Esophagus (tissue), 2 donors: ENCODE measurements at regions not wholly inside any gene's neighbourhood (a gene's known extent, or its start where the extent isn't known, plus 50 kb on each side); places are given as distances from the start of the nearest gene placed in this dataset.
"Not testable (repeated sequence)": the region's sequence is repeated elsewhere in the genome, so short reads cannot be mapped to it uniquely, and the experiment has no call there.

Source experiments
- H3K27ac ChIP-seq, 2 donors: one replicate each; pipeline ENCODE4 v1.5.1; 2013; ENCODE audit warnings: low read depth in 2 of 2, mild to moderate bottlenecking in 2 of 2, inconsistent platforms in 1 of 2, low read length in 1 of 2, moderate library complexity in 1 of 2
- H3K27me3 ChIP-seq, 2 donors: one replicate each; pipeline ENCODE4 v1.6.1; 2013; ENCODE audit warnings: low read length in 2 of 2, control low read depth in 1 of 2, mild to moderate bottlenecking in 1 of 2; ENCODE audit not compliant: insufficient read depth in 2 of 2, control insufficient read depth in 1 of 2
- H3K36me3 ChIP-seq, 2 donors: one replicate each; pipeline ENCODE4 v1.6.1; 2013; ENCODE audit warnings: low read length in 1 of 2; ENCODE audit not compliant: control insufficient read depth in 2 of 2, insufficient read depth in 2 of 2
- H3K4me1 ChIP-seq, 2 donors: one replicate each; pipeline ENCODE4 v1.6.1; 2013; ENCODE audit warnings: low read length in 1 of 2; ENCODE audit not compliant: control insufficient read depth in 2 of 2, insufficient read depth in 2 of 2
- H3K4me3 ChIP-seq, 2 donors: one replicate each; pipeline ENCODE4 v1.5.1; 2013; ENCODE audit warnings: low read length in 2 of 2, mild to moderate bottlenecking in 2 of 2, low read depth in 1 of 2, moderate library complexity in 1 of 2
- H3K9me3 ChIP-seq, 2 donors: one replicate each; pipeline ENCODE4 v1.6.1; 2013; ENCODE audit warnings: mild to moderate bottlenecking in 2 of 2, low read depth in 1 of 2, low read length in 1 of 2, moderate library complexity in 1 of 2; ENCODE audit not compliant: control insufficient read depth in 2 of 2, insufficient read depth in 1 of 2
- WGBS, 2 donors: extraction: QIAGEN DNeasy Blood & Tissue Kit; methylation state at CpG; one replicate each; pipeline ENCODE4 v1.1.7; 2013; 5-methylcytosine and 5-hydroxymethylcytosine counted together
- donor health status: healthy with polysubstance abuse.
- donor health status: Bipolar disorder and iron deficiency.

DNA sequence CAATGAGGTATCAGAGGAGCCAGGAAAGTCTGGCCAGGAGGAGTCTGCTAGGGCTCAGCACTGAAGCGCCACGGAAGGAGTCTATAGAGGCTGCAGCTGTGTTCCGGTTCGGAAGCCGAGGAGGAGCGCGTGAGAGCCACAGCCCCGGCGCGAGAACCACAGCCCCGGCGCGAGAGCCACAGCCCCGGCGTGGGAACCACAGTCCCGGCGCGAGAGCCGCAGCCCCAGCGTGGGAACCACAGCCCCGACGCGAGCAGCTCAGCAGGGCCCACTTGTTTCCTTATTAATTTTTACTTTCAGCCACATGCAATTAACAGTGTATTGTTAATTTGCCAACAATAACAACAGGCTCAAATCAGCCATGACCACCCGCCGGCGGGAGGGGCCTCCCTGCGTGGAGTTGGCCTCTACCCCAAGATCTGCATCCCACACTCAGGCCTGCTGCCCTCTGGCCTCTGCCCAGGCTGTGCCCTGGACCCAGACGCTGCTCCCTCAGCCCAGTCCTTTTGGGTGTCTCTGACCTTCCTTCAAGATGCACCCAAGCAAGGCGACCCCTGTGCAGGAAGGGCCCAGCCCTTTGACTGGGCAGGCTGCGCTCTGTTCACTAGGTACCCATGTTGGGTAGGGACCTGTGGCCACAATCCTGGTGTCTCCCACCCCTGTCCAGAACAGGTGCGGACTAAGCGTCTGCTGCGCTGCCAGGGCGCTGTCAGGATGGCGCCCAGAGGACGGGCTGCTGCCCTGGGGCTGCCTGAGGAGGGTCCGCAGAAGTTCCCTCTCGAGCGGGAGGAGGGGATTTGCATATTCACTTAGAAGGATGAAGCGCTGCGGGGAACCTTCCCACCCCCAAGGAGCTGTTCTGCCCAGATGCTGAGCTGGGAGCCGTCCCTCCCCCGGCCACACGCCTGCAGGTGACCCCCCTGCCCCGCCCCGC, 113.8 kb downstream of the ADRA2C start:
- WGBS, 2 donors = 6 to 9% methylated on average over 43 to 46 of the region's 46 CpGs
- peaks cover 0 to 4% of the 10 kb centered on the region in 2 donors for H3K27me3 ChIP-seq
- H3K27ac ChIP-seq = no peak overlapping the region
- no peak overlapping the region for H3K4me3 ChIP-seq
- peaks cover 0 to 4% of the 10 kb centered on the region in 2 donors for H3K9me3 ChIP-seq
- no peaks in the 10 kb centered on the region for H3K36me3 ChIP-seq
- H3K4me1 ChIP-seq = no peaks in the 10 kb centered on the region

DNA sequence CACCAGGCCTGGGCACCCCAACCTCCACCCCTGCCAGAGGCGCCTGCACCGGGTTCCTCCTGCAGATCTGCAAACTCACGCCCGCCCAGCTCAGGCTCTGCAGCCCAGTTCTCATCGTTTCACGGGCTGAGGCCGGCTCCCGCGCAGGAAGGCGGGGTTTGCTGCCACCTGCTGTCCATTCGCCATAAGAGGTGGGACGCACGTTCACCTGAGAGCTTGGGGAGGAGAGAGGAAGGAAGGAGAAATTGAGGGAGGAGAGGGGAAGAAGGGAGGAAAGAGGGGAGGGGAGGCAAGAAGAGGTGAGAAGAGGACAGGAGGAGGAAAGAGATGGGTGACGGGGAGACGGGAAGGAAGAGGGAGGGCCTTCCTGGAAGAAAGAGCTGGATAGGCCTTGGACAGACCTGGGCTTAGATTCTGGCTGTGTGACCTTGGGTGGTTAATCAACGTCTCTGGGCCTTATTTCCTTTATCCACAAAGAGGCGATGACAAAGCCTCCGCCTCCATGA, 114.5 kb downstream of the ADRA2C start:
- Histone ChIP-seq H3K4me3 (no peak overlapping the region), H3K36me3 (no peaks in the 10 kb centered on the region), H3K27ac (no peak overlapping the region), H3K4me1 (no peaks in the 10 kb centered on the region), H3K9me3 (peaks cover 0 to 4% of the 10 kb centered on the region in 2 donors), H3K27me3 (peaks cover 0 to 3% of the 10 kb centered on the region in 2 donors)
- WGBS, 2 donors = 7 to 8% methylated on average over 18 of the region's 18 CpGs

DNA sequence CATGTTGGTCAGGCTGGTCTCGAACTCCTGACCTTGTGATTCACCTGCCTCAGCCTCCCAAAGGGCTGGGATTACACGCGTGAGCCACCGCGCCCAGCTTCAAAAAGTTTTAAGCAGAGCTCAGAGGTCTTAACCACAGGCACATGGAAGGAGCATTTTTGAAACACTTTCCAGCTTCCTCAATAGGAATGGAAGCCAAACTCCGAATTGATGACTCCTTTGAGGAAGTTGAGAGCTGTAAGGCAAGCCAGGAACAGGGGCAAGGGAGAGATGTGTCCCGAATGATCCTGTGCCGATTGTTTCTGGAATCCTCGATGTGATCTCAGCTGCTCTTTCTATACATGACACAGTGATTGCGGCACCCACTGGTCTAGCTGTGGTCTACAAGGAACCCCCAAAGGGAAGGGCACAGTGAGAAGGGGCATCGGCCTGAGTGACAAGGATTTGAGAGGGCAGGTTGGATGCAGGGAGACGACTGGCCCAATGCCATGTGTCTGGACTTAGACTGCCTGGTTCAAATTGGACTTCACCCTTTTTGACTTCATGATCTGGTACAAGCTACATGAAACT, 116.2 kb downstream of the ADRA2C start:
- H3K27me3 ChIP-seq, H3K4me3 ChIP-seq, H3K27ac ChIP-seq, H3K4me1 ChIP-seq, H3K9me3 ChIP-seq, H3K36me3 ChIP-seq: not testable (repeated sequence)
- WGBS, 2 donors = 74 to 78% methylated on average over 12 of the region's 12 CpGs

DNA sequence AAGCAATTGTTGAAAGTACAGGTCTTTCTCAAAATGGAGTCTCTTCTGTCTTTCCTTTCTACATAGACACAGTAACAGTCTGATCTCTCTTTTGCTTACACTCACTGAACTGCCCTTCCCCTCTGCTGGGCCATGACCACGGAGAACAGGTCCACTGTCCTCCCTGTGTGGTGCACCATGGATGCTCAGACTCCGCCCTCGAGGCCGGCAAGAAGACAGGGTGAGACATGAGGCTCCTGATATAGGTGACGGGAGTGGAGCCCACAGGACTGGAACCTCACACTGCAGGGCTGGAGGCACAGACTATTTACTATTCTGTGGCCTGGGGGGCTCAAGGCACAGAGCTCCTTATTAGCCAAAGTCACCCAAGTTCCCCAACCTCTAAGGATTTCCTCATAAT, 118.1 kb downstream of the ADRA2C start:
- 56 to 61% methylated on average over 5 of the region's 5 CpGs for WGBS, 2 donors
- H3K36me3 ChIP-seq, H3K4me1 ChIP-seq, H3K27ac ChIP-seq, H3K4me3 ChIP-seq, H3K9me3 ChIP-seq, H3K27me3 ChIP-seq: not testable (repeated sequence)

DNA sequence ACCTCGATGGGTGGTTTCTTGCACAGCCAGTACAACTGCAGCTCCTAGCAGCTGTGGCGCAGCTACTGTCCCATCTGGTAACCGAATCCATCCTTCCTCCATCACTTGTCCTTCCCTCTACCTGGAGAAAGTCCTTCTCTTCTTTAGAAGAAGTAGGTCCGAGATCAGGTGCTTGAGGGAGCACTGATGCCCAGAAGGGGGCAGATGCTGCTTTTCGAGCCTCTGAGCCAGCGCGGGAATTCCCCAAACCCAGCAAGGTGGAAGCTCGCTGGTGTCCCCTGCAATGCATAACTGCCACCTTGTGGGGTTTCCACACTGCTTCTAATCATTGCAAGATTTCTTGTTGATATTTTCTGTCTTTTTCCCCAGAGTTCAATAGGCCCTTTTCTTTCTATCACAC, 127.4 kb downstream of the ADRA2C start:
- H3K27ac ChIP-seq, H3K36me3 ChIP-seq, H3K9me3 ChIP-seq, H3K4me1 ChIP-seq, H3K4me3 ChIP-seq, H3K27me3 ChIP-seq: not testable (repeated sequence)
- WGBS, 2 donors = 26 to 35% methylated on average over 8 of the region's 8 CpGs

DNA sequence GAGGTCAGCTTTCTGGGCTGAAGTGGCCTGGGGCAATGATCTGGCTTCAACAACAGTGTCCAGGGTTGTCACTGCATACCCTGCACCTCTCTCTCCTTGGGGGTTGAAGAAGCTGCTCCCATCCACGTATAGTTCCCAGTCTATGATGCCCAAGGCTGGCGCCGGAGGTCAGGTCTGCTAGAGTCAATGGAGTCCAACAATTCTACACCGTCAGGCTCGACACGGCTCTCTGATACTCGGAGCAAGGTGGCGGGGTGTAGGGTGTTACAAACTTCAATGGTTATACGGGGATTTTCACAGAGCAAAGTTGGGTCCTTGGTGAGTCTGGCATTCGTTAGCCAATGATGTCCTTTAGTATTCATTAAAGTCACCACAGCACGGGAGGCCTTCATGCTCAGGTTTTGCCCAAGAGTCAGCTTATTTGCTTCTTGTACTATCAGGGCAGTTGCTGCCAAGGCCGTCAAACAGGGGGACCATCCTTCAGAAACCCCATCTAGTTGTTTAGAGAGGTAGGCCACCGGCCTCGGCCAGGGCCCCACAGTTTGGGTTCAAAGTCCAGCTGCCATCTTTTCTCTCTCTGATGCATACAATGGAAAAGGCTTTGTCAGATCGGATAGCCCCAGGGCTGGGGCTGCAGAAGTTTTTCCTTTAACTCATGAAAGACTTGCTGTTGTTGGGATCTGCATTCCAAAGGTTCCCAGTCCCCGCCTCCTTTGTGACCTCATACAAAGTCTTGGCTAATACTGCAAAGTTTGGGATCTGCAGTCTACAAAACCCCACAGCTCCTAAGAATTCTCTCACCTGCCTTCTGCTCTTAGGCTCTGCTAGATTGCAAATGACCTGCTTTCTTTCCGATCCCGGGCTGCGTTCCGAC, 128.1 kb downstream of the ADRA2C start:
- H3K36me3 ChIP-seq, H3K4me3 ChIP-seq, H3K27ac ChIP-seq, H3K4me1 ChIP-seq, H3K9me3 ChIP-seq, H3K27me3 ChIP-seq: not testable (repeated sequence)
- WGBS, 2 donors = 77 to 83% methylated on average over 20 of the region's 20 CpGs

DNA sequence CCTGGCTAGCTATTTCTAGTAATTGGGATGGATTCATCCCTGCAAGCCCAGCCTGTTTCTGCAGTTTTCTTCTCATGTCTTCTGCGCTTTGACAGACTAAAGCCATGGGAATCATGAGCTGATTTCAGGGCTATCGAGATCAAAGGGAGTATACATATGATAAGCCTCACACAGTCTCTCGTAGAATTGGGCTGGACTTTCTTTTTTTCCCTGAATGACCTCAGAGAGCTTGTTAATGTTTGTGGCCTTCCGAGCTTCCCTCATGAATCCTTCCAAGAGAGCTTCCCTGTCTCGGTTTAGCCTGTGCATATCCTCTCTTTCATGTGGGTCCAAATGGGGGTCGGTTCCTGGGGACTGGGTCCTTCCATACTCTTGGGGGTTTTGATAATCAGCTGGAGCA, 130.3 kb downstream of the ADRA2C start:
- Histone ChIP-seq H3K4me1 (no peaks in the 10 kb centered on the region), H3K36me3 (no peaks in the 10 kb centered on the region), H3K4me3 (no peak overlapping the region), H3K27ac (no peak overlapping the region), H3K9me3 (no peaks in the 10 kb centered on the region), H3K27me3 (no peaks in the 10 kb centered on the region)
- 57 to 63% methylated on average over 6 of the region's 6 CpGs for WGBS, 2 donors

DNA sequence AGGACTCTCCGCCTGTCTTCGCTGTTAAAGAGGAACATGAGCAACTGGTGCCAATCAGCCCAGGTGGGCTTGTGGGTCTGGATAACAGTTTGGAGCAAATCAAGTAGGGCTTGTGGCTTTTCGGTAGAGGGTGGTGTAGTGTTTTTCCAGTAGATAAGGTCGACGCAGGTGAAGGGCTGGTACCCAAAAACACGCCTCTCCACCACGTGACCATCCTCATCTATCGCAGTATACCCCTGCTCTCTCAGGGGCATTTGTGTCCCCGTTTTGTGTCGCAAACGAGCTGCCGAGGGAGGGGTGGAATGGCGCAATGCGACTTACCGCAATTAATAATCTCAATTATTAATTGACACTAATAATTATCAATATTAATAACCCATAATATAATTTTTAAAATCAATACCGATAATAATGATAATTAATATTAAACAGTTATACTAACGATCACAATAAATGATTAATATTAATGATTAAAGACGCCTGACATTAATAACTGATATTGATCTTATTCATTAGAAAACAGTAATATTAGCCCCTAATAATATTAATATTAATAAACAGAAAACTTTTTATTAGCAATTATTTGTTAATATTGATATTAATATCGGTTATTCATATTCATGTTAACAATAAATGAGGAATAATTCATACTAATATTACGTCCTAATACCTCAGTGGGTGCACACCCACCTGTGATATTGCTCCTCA, 130.8 kb downstream of the ADRA2C start:
- not testable (repeated sequence) for H3K9me3 ChIP-seq, H3K4me3 ChIP-seq, H3K27ac ChIP-seq, H3K36me3 ChIP-seq, H3K27me3 ChIP-seq, H3K4me1 ChIP-seq
- WGBS, 2 donors = 88 to 90% methylated on average over 20 of the region's 20 CpGs

DNA sequence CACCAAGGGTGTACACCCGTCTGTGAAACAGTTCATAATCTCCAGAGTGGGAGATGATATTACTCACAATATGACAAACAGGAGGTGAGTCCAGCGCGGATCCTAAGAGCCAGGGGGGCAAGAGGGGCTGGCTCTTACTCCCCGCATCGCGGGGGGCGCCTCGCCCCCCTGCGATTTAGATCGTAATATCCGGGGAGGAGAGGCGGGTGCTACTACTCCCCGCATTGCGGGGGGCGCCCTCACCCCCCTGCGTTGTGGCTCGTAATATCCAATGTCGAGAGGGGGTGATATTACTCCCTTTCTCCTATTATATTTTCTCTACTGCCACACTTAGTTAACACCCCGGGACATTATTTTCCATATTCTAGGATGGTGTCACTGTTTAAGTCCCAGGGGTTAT, 131.9 kb downstream of the ADRA2C start:
- Histone ChIP-seq H3K4me3 (no peak overlapping the region), H3K27me3 (no peaks in the 10 kb centered on the region), H3K27ac (no peak overlapping the region), H3K9me3 (no peaks in the 10 kb centered on the region), H3K36me3 (no peaks in the 10 kb centered on the region), H3K4me1 (no peaks in the 10 kb centered on the region)
- 80 to 88% methylated on average over 17 to 19 of the region's 19 CpGs for WGBS, 2 donors
